HEK293 (cell line): ENCODE measurements at regions not wholly inside any gene's neighbourhood (a gene's known extent, or its start where the extent isn't known, plus 50 kb on each side); places are given as distances from the start of the nearest gene placed in this dataset.

ENCODE experiments used
- CTCF ChIA-PET: fragments of 350-600 bp; formaldehyde crosslinking; extraction: SDS; loops from one replicate; lab custom pipeline; 2021; ENCODE audit warnings: antibody characterized with exemption; lab: Yijun Ruan, JAX
- POLR2A ChIA-PET: fragments of 300-600 bp; formaldehyde crosslinking; extraction: SDS; loops from one replicate; lab custom pipeline; 2020; ENCODE audit warnings: antibody characterized with exemption, inconsistent platforms; lab: Yijun Ruan, JAX
- H3K27ac ChIP-seq: fragments of 200-500 bp; sonication (Bioruptor generic); 2 replicates; pipeline ENCODE4 v1.5.1; 2014; ENCODE audit warnings: low read depth, low read length, control low read depth, inconsistent platforms; ENCODE audit errors: extremely low read depth
- H3K36me3 ChIP-seq, 2 experiments: fragments of 200-500 bp in 1 of 2; sonication (Bioruptor generic) in 1 of 2; 1 replicate in 1 of 2; 2 replicates in 1 of 2; pipeline ENCODE4 v1.5.1; 2014 to 2017; ENCODE audit warnings: inconsistent platforms in 2 of 2, low read length in 2 of 2; ENCODE audit not compliant: control insufficient read depth in 2 of 2, insufficient read depth in 1 of 2
- H3K4me1 ChIP-seq: fragments of 200-500 bp; sonication (Bioruptor generic); 2 replicates; pipeline ENCODE4 v1.5.1; 2014; ENCODE audit warnings: mild to moderate bottlenecking, low read length, inconsistent platforms; ENCODE audit not compliant: control insufficient read depth, insufficient read depth
- H3K4me3 ChIP-seq: 2 replicates; pipeline ENCODE4 v1.5.1; 2011; ENCODE audit warnings: low read depth, mild to moderate bottlenecking, control low read depth, low read length, moderate library complexity
- H3K9me3 ChIP-seq: fragments of 200-500 bp; sonication (Bioruptor generic); 2 replicates; pipeline ENCODE4 v1.5.1; 2014; ENCODE audit warnings: low read depth, low read length, inconsistent platforms; ENCODE audit not compliant: control insufficient read depth, insufficient read depth
- AEBP2 ChIP-seq: fragments of 450-650 bp; formaldehyde crosslinking; IDR thresholded peaks from 2 replicates; pipeline ENCODE4 v1.5.1; 2016; ENCODE audit warnings: missing biosample characterization, missing genetic modification characterization, borderline replicate concordance
- EGR2 ChIP-seq: fragments of 450-650 bp; formaldehyde crosslinking; IDR thresholded peaks from 2 replicates; pipeline ENCODE4 v1.5.1; 2016; ENCODE audit warnings: low read depth, missing biosample characterization, missing genetic modification characterization
- GLIS2 ChIP-seq: fragments of 450-650 bp; formaldehyde crosslinking; IDR thresholded peaks from 2 replicates; pipeline ENCODE4 v1.5.1; 2016; ENCODE audit warnings: missing biosample characterization, missing genetic modification characterization
- KLF1 ChIP-seq: fragments of 450-650 bp; formaldehyde crosslinking; IDR thresholded peaks from 2 replicates; pipeline ENCODE4 v1.5.1; 2016; ENCODE audit warnings: missing biosample characterization, missing genetic modification characterization
- KLF16 ChIP-seq: fragments of 450-650 bp; formaldehyde crosslinking; IDR thresholded peaks from 2 replicates; pipeline ENCODE4 v1.5.1; 2017; ENCODE audit warnings: missing biosample characterization, missing genetic modification characterization
- KLF9 ChIP-seq: fragments of 450-650 bp; formaldehyde crosslinking; IDR thresholded peaks from 2 replicates; pipeline ENCODE4 v1.5.1; 2016; ENCODE audit warnings: missing biosample characterization, missing genetic modification characterization, low read depth
- MYNN ChIP-seq: fragments of 450-650 bp; formaldehyde crosslinking; IDR thresholded peaks from 2 replicates; pipeline ENCODE4 v1.5.1; 2016; ENCODE audit warnings: missing biosample characterization, missing genetic modification characterization, borderline replicate concordance
- PBX3 ChIP-seq: sonication (generic); formaldehyde crosslinking; IDR thresholded peaks from 2 replicates; pipeline ENCODE4 v1.8.1; 2022; ENCODE audit warnings: mild to moderate bottlenecking, moderate library complexity, missing genetic modification reagents
- SP7 ChIP-seq: fragments of 450-650 bp; formaldehyde crosslinking; IDR thresholded peaks from 2 replicates; pipeline ENCODE4 v1.5.1; 2016; ENCODE audit warnings: missing biosample characterization, missing genetic modification characterization
- YY1 ChIP-seq: fragments of 450-650 bp; formaldehyde crosslinking; IDR thresholded peaks from 2 replicates; pipeline ENCODE4 v1.5.1; 2018; ENCODE audit warnings: missing biosample characterization, missing genetic modification characterization
- ZBTB1 ChIP-seq: fragments of 450-650 bp; formaldehyde crosslinking; IDR thresholded peaks from 2 replicates; pipeline ENCODE4 v1.5.1; 2016; ENCODE audit warnings: missing biosample characterization, missing genetic modification characterization
- ZFP41 ChIP-seq: fragments of 450-650 bp; formaldehyde crosslinking; IDR thresholded peaks from 2 replicates; pipeline ENCODE4 v1.5.1; 2016; ENCODE audit warnings: missing biosample characterization, missing genetic modification characterization, borderline replicate concordance
- ZNF10 ChIP-seq: fragments of 450-650 bp; formaldehyde crosslinking; IDR thresholded peaks from 2 replicates; pipeline ENCODE4 v1.5.1; 2017; ENCODE audit warnings: missing biosample characterization, missing genetic modification characterization
- ZNF121 ChIP-seq: fragments of 450-650 bp; formaldehyde crosslinking; IDR thresholded peaks from 2 replicates; pipeline ENCODE4 v1.5.1; 2016; ENCODE audit warnings: missing biosample characterization, missing genetic modification characterization
- ZNF16 ChIP-seq: fragments of 450-650 bp; formaldehyde crosslinking; IDR thresholded peaks from 2 replicates; pipeline ENCODE4 v1.5.1; 2016; ENCODE audit warnings: low read depth, missing biosample characterization, missing genetic modification characterization
- ZNF341 ChIP-seq: fragments of 450-650 bp; formaldehyde crosslinking; IDR thresholded peaks from 2 replicates; pipeline ENCODE4; 2016; ENCODE audit warnings: low read depth, missing biosample characterization, missing genetic modification characterization
- ZNF549 ChIP-seq: fragments of 450-650 bp; IDR thresholded peaks from 2 replicates; pipeline ENCODE4 v1.5.1; 2018; ENCODE audit warnings: missing biosample characterization, missing genetic modification characterization, mild to moderate bottlenecking, inconsistent platforms, moderate library complexity
- ZNF558 ChIP-seq: fragments of 450-650 bp; formaldehyde crosslinking; IDR thresholded peaks from 2 replicates; pipeline ENCODE4 v1.5.1; 2016; ENCODE audit warnings: missing biosample characterization, missing genetic modification characterization
- ZNF660 ChIP-seq: fragments of 450-650 bp; IDR thresholded peaks from 2 replicates; pipeline ENCODE4 v1.5.1; 2018; ENCODE audit warnings: missing biosample characterization, mild to moderate bottlenecking, missing genetic modification characterization
- ZNF777 ChIP-seq: fragments of 450-650 bp; formaldehyde crosslinking; IDR thresholded peaks from 2 replicates; pipeline ENCODE4 v1.5.1; 2017; ENCODE audit warnings: missing biosample characterization, missing genetic modification characterization, borderline replicate concordance
- ZNF791 ChIP-seq: fragments of 450-650 bp; formaldehyde crosslinking; IDR thresholded peaks from 2 replicates; pipeline ENCODE4 v1.5.1; 2016; ENCODE audit warnings: missing biosample characterization, missing genetic modification characterization
- TF ChIP-seq, protein P1 (sequence below): fragments of 450-650 bp; formaldehyde crosslinking; IDR thresholded peaks from 2 replicates; pipeline ENCODE4 v1.5.1; 2017; ENCODE audit warnings: missing biosample characterization, missing genetic modification characterization
- TF ChIP-seq, protein P2 (sequence below): fragments of 450-650 bp; formaldehyde crosslinking; IDR thresholded peaks from 2 replicates; pipeline ENCODE4 v1.5.1; 2016; ENCODE audit warnings: missing biosample characterization, missing genetic modification characterization

- no peak for TF ChIP-seq ZNF777 (tag by site-specific recombination)
- no peak for TF ChIP-seq KLF16 (tag by site-specific recombination)
Observed at GRCh38 chr3:118165413-118165812, 869.2 kb downstream of the IGSF11 start (continued).

DNA sequence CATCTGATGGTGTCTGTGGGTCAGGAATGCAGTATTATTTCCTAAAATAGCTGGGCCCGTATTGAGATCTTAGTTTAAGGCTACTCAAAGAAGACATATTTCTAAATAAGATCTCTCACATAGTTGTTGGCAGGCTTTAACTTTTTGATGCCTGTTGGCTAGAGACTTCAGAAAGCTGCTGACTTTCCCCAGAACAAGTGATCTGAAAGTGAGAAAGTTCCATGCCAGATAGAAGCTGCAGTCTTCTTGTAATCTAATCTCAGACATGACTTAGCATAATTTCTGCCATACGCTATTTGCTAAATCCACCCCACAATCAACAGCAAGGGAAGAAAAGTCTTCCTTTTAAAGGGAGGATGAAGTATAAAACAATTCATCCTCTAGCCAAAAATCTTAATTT, 867.1 kb downstream of the IGSF11 start:
- POLR2A ChIA-PET = no interaction called here
- CTCF ChIA-PET = no interaction called here
- Histone ChIP-seq H3K27ac (no peak overlapping the region), H3K9me3 (no peaks in the 10 kb centered on the region), H3K4me3 (no peak overlapping the region), H3K4me1 (no peaks in the 10 kb centered on the region), H3K36me3 (no peaks in the 10 kb centered on the region)
- no peak for TF ChIP-seq SP7
- no peak for TF ChIP-seq ZBTB1
- TF ChIP-seq ZNF341 (tag by site-specific recombination) = no peak

DNA sequence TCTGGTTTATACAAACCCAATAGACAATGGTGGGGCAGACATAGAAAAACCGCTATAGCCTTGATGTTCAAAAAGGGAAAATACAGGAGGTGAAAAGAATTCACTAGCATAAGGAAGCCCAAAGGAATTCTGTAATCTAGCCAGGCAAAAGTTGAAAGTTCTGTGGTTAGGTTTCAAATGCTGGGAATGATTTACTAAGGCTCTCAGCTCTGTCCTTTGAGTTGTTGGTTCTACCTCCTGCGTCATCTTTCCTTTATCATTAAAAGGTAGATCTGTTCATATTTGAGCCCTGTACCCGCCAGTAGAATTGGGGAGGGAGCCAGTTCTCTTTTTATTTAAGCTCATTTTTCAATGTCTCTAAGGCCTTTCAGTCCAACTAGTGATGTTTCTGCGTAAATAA, 866.5 kb downstream of the IGSF11 start:
- Histone ChIP-seq H3K36me3 (no peaks in the 10 kb centered on the region), H3K4me1 (no peaks in the 10 kb centered on the region), H3K9me3 (no peaks in the 10 kb centered on the region), H3K27ac (no peak overlapping the region), H3K4me3 (no peak overlapping the region)
- CTCF ChIA-PET = no interaction called here
- POLR2A ChIA-PET = no interaction called here
- TF ChIP-seq MYNN (tag by site-specific recombination) = no peak
- TF ChIP-seq GLIS2 = no peak
- TF ChIP-seq ZFP41 (tag by site-specific recombination) = no peak
- TF ChIP-seq, protein P1, sequence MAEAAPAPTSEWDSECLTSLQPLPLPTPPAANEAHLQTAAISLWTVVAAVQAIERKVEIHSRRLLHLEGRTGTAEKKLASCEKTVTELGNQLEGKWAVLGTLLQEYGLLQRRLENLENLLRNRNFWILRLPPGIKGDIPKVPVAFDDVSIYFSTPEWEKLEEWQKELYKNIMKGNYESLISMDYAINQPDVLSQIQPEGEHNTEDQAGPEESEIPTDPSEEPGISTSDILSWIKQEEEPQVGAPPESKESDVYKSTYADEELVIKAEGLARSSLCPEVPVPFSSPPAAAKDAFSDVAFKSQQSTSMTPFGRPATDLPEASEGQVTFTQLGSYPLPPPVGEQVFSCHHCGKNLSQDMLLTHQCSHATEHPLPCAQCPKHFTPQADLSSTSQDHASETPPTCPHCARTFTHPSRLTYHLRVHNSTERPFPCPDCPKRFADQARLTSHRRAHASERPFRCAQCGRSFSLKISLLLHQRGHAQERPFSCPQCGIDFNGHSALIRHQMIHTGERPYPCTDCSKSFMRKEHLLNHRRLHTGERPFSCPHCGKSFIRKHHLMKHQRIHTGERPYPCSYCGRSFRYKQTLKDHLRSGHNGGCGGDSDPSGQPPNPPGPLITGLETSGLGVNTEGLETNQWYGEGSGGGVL (tag by site-specific recombination) = no peak
- TF ChIP-seq ZNF549 (tag by site-specific recombination) = no peak
- no peak for TF ChIP-seq YY1
- TF ChIP-seq KLF9 (tag by site-specific recombination) = no peak
- TF ChIP-seq, protein P2, sequence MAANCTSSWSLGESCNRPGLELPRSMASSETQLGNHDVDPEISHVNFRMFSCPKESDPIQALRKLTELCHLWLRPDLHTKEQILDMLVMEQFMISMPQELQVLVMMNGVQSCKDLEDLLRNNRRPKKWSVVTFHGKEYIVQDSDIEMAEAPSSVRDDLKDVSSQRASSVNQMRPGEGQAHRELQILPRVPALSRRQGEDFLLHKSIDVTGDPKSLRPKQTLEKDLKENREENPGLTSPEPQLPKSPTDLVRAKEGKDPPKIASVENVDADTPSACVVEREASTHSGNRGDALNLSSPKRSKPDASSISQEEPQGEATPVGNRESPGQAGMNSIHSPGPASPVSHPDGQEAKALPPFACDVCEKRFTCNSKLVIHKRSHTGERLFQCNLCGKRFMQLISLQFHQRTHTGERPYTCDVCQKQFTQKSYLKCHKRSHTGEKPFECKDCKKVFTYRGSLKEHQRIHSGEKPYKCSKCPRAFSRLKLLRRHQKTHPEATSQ (tag by site-specific recombination) = no peak
- no peak for TF ChIP-seq EGR2 (tag by site-specific recombination)
- no peak for TF ChIP-seq ZNF660 (tag by site-specific recombination)
- TF ChIP-seq ZNF791 (tag by site-specific recombination) = no peak

- CTCF ChIA-PET = no interaction called here
- no peaks in the 10 kb centered on the region for H3K36me3 ChIP-seq
- no peaks in the 10 kb centered on the region for H3K4me1 ChIP-seq
- no peak overlapping the region for H3K27ac ChIP-seq
- no peak overlapping the region for H3K4me3 ChIP-seq
- H3K9me3 ChIP-seq = no peaks in the 10 kb centered on the region
- POLR2A ChIA-PET = no interaction called here
- TF ChIP-seq KLF1 (tag by site-specific recombination) (no peak), ZNF558 (no peak), ZNF121 (tag by site-specific recombination) (no peak), ZNF16 (tag by site-specific recombination) (no peak), PBX3 (no peak), ZNF10 (tag by site-specific recombination) (no peak), AEBP2 (tag by site-specific recombination) (no peak), YY1 (no peak)
Observed at GRCh38 chr3:118171236-118171852, 863.3 kb downstream of the IGSF11 start.
